Mesendoderm (in vitro differentiated cells): ENCODE measurements at regions not wholly inside any gene's neighbourhood (a gene's known extent, or its start where the extent isn't known, plus 50 kb on each side); places are given as distances from the start of the nearest gene placed in this dataset.
A peak's percentile ranks its signal among the peaks of the same experiment; 100 is the strongest.

Experiments used
- DNase-seq: peaks from one replicate; pipeline ENCODE4 v3.0.0; 2013
- H2AK5ac ChIP-seq: 2 replicates; pipeline ENCODE4 v1.6.1; 2013; ENCODE audit warnings: low read length, inconsistent platforms
- H2BK120ac ChIP-seq: 2 replicates; pipeline ENCODE4 v1.6.1; 2013; ENCODE audit warnings: low read depth, mild to moderate bottlenecking, low read length, moderate library complexity, mixed read lengths
- H2BK15ac ChIP-seq: replicated peaks from 2 replicates; pipeline ENCODE4 v1.6.1; 2013; ENCODE audit warnings: low read depth, mild to moderate bottlenecking, moderate library complexity
- H2BK5ac ChIP-seq: 2 replicates; pipeline ENCODE4 v1.6.1; 2013; ENCODE audit warnings: low read length, inconsistent platforms
- H3K18ac ChIP-seq: 2 replicates; pipeline ENCODE4 v1.6.1; 2013; ENCODE audit warnings: mild to moderate bottlenecking, low read length, mixed read lengths
- H3K23ac ChIP-seq: one replicate; pipeline ENCODE4 v1.6.1; 2013; ENCODE audit warnings: low read length
- H3K27ac ChIP-seq: 2 replicates; pipeline ENCODE4 v1.5.1; 2013; ENCODE audit warnings: low read depth, mild to moderate bottlenecking, inconsistent platforms, low read length, moderate library complexity
- H3K27me3 ChIP-seq: 2 replicates; pipeline ENCODE4 v1.6.1; 2013; ENCODE audit warnings: low read length, control low read depth, mild to moderate bottlenecking, inconsistent platforms; ENCODE audit not compliant: insufficient read depth, poor library complexity
- H3K36me3 ChIP-seq: 2 replicates; pipeline ENCODE4 v1.6.1; 2013; ENCODE audit warnings: low read length, inconsistent platforms; ENCODE audit not compliant: control insufficient read depth, insufficient read depth
- H3K4ac ChIP-seq: one replicate; pipeline ENCODE4 v1.6.1; 2013; ENCODE audit warnings: low read depth, mild to moderate bottlenecking, low read length, moderate library complexity
- H3K4me1 ChIP-seq: 2 replicates; pipeline ENCODE4 v1.6.1; 2013; ENCODE audit warnings: low read depth, low read length, inconsistent platforms; ENCODE audit not compliant: control insufficient read depth
- H3K4me2 ChIP-seq: 2 replicates; pipeline ENCODE4 v1.6.1; 2013; ENCODE audit warnings: low read length
- H3K4me3 ChIP-seq: 2 replicates; pipeline ENCODE4 v1.5.1; 2013; ENCODE audit warnings: mild to moderate bottlenecking, low read length
- H3K56ac ChIP-seq: one replicate; pipeline ENCODE4 v1.6.1; 2013; ENCODE audit warnings: low read length
- H3K79me1 ChIP-seq: 2 replicates; pipeline ENCODE4 v1.6.1; 2013; ENCODE audit warnings: low read length, inconsistent platforms
- H3K79me2 ChIP-seq: 2 replicates; pipeline ENCODE4 v1.6.1; 2013; ENCODE audit warnings: mild to moderate bottlenecking, low read length; ENCODE audit not compliant: control insufficient read depth, insufficient read depth
- H3K9ac ChIP-seq: 2 replicates; pipeline ENCODE4 v1.6.1; 2013; ENCODE audit warnings: low read length, inconsistent platforms
- H4K5ac ChIP-seq: one replicate; pipeline ENCODE4 v1.6.1; 2013; ENCODE audit warnings: low read length
- H4K8ac ChIP-seq: one replicate; pipeline ENCODE4 v1.6.1; 2013; ENCODE audit warnings: low read depth, mild to moderate bottlenecking, control low read depth, low read length, moderate library complexity
- WGBS: extraction: QIAGEN DNeasy Blood & Tissue Kit; methylation state at CpG from one replicate; pipeline ENCODE4 v1.1.7; 2013; ENCODE audit warnings: low lambda C conversion rate, missing lambda C conversion rate; ENCODE audit not compliant: insufficient coverage; ENCODE audit errors: extremely low coverage; 5-methylcytosine and 5-hydroxymethylcytosine counted together

DNA sequence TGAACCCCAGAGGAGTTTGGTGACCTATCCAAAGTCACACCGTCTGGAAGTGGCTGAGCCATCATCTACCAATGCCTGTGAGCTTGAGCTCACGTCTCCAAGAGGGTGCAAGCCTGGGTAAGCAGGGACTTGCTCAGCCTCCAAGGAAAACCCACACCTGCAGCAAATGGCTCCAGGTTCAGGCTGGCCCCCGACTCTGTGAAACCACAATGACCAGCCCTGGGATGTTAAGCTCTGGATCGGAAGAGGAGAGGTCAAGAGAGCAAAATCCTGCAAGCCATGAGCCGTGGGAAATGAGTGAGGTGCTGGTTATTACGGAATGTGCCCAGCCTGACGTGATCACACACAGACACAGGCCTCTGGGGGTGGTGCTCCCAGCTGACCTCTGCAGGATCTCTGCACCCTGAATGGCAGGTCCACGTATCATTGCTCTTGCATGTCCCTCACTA, 94.1 kb upstream of the OTOS start:
- Histone ChIP-seq H3K36me3 (no peaks in the 10 kb centered on the region), H2BK15ac (no peak overlapping the region), H3K23ac (no peak overlapping the region), H3K4me3 (no peak overlapping the region), H3K4me1 (no peaks in the 10 kb centered on the region), H3K27ac (no peak overlapping the region), H2BK120ac (no peak overlapping the region), H3K27me3 (no peaks in the 10 kb centered on the region), H3K4ac (no peak overlapping the region), H3K9ac (no peak overlapping the region), H3K4me2 (no peak overlapping the region), H3K56ac (no peak overlapping the region), H4K5ac (no peak overlapping the region), H3K18ac (no peak overlapping the region), H4K8ac (no peak overlapping the region), H3K79me1 (no peaks in the 10 kb centered on the region), H3K79me2 (no peaks in the 10 kb centered on the region), H2BK5ac (no peak overlapping the region), H2AK5ac (no peak overlapping the region)
- no peak for DNase-seq
- no CpG with 5 or more reads among the region's 8 CpGs for WGBS

DNA sequence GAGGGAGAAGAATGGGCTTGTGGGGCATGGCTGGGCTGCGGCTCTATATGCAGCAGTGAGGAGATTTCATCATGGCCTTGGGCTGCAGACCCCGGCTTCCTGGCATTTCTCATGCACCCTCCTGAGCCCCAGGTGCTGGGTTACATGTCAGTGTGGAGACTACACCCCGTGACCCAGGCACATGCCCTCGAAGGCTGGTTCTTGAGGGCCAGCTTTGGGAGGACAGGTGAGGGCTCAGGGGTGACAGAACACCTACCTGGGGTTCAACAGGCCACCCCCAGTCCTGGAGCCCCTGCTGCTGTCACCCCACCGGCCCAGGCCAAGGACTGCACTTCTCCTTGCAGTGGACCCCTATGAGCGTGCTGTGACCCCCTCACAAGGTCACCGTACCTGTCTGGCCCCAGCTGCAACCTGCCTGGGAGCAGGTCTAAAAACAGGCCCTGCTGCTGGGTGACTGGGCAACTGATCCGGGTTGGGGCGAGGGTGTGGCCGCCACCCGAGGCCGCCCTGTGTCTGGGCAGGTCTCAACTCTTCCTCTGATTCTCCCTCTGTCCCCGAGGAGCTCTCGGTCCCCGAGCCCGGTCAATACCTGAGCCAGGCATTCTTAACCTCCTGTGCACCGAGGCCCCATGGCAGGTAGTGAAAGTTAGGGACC, 94.8 kb upstream of the OTOS start:
- H3K4me2 ChIP-seq = no peak overlapping the region
- H3K27ac ChIP-seq = no peak overlapping the region
- H2BK15ac ChIP-seq = no peak overlapping the region
- no CpG with 5 or more reads among the region's 17 CpGs for WGBS
- no peak overlapping the region for H2BK5ac ChIP-seq
- H3K18ac ChIP-seq = no peak overlapping the region
- no peaks in the 10 kb centered on the region for H3K79me2 ChIP-seq
- H3K9ac ChIP-seq = no peak overlapping the region
- H3K4ac ChIP-seq = no peak overlapping the region
- no peak overlapping the region for H3K23ac ChIP-seq
- DNase-seq = no peak
- no peaks in the 10 kb centered on the region for H3K79me1 ChIP-seq
- H3K4me3 ChIP-seq = no peak overlapping the region
- H4K8ac ChIP-seq = no peak overlapping the region
- no peaks in the 10 kb centered on the region for H3K27me3 ChIP-seq
- H2BK120ac ChIP-seq = no peak overlapping the region
- no peak overlapping the region for H3K56ac ChIP-seq
- no peaks in the 10 kb centered on the region for H3K36me3 ChIP-seq
- H4K5ac ChIP-seq = no peak overlapping the region
- no peaks in the 10 kb centered on the region for H3K4me1 ChIP-seq
- H2AK5ac ChIP-seq = no peak overlapping the region

DNA sequence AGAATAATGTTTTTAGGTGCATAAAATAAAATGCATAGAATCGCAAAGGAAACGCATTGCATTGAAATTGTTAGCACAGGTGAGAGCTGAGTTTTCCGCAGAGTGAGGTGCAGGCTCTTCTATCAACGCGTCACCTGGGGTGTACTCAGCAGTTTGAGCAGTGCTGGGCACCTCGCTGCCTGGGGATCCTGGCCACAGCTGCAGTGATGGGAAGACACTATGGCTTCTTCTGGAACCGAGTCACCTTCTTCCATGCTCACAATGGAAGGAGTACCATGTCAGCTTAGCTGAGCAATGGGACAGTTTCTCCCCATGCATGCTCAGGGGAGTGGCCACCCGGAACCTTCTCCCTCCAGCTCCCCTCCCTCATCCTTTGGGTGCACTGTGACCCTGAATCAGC, 95.4 kb upstream of the OTOS start:
- no peak overlapping the region for H3K4me2 ChIP-seq
- no peak overlapping the region for H3K18ac ChIP-seq
- no CpG with 5 or more reads among the region's 8 CpGs for WGBS
- H3K4me1 ChIP-seq = no peaks in the 10 kb centered on the region
- H3K9ac ChIP-seq = no peak overlapping the region
- H4K8ac ChIP-seq = no peak overlapping the region
- DNase-seq = no peak
- no peak overlapping the region for H2BK15ac ChIP-seq
- H2AK5ac ChIP-seq = no peak overlapping the region
- no peak overlapping the region for H4K5ac ChIP-seq
- H3K23ac ChIP-seq = no peak overlapping the region
- no peaks in the 10 kb centered on the region for H3K27me3 ChIP-seq
- no peaks in the 10 kb centered on the region for H3K36me3 ChIP-seq
- H2BK120ac ChIP-seq = no peak overlapping the region
- no peak overlapping the region for H3K4ac ChIP-seq
- no peak overlapping the region for H3K56ac ChIP-seq
- H2BK5ac ChIP-seq = no peak overlapping the region
- H3K4me3 ChIP-seq = no peak overlapping the region
- no peaks in the 10 kb centered on the region for H3K79me1 ChIP-seq
- H3K79me2 ChIP-seq = no peaks in the 10 kb centered on the region
- no peak overlapping the region for H3K27ac ChIP-seq

DNA sequence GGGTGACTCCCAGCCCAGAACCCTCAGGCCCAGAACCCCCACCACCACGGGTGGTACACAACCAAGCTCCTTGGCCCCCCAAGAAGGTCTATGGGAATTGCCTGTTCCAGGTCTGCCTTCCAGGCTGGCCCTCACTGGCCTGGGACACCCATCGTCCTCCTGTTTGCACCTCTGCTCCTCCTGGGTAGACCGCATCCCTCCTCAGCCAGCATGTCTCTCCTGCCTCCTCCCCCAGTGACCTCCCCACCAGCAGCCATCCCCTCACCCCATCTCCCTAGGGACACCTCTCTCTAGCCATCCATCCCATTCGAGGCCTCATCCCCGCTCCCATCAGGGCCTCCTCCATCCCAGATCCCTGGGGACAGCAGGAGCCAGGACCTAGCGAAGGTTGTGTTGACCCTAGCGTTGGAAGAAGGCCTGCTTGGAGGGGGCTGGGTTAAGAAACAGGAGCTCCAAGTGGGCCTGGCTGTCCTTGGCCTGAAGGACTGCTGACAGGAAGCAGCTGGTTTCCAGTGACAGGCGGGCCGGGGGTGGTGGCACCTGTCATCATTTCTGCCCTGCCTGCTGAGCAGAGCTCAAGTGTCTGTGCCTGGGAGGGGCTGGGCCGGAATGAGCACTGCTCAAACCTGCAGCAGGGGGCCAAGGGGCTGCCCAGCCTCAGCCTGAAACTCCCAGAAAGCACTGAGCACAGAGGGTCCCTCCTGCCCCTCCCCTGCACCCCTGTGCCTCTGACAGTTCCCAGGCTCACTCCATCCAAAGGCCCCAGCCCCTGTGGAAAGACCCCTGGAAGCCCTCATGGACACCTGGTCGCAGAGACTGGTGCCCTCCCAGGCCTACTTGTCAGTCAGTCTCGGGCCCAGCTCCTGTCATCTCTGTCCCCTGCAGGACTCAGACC, 96.0 kb upstream of the OTOS start:
- Histone ChIP-seq H4K8ac (no peak overlapping the region), H3K36me3 (no peaks in the 10 kb centered on the region), H3K9ac (no peak overlapping the region), H2BK120ac (no peak overlapping the region), H3K4ac (no peak overlapping the region), H3K18ac (no peak overlapping the region), H3K4me3 (no peak overlapping the region), H3K23ac (no peak overlapping the region), H3K27ac (no peak overlapping the region), H2BK15ac (no peak overlapping the region), H4K5ac (no peak overlapping the region), H2AK5ac (no peak overlapping the region), H3K4me1 (no peaks in the 10 kb centered on the region), H3K79me1 (no peaks in the 10 kb centered on the region), H3K4me2 (no peak overlapping the region), H2BK5ac (no peak overlapping the region), H3K27me3 (no peaks in the 10 kb centered on the region), H3K56ac (no peak overlapping the region), H3K79me2 (no peaks in the 10 kb centered on the region)
- peak; percentile 40 for DNase-seq
- WGBS = no CpG with 5 or more reads among the region's 12 CpGs

DNA sequence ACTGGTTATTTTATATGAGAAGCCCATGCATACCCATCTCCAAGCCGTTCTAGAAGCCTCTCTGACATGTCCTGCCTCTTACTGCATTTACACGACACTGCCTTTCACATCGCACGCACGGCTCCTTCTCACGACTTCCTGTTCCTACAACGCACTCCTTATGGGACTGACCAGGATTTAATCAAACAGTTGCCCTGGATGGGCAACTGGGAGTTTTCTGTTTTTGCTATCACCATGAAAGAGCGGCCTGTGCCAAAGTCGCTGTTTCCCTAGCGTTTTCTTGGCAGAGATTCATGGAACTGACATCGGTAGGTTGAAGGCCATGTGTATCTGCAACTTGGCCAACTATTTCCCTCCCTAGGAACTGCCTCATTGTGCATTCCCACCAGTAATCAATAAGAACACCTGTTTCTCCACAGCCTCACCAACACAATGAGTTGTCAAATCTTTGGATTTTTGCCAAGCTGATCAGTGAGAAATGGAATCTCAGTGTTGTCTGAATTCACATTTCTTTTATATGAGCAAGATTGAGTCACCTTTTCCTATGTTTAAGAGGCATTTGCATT, 97.2 kb upstream of the OTOS start:
- H4K8ac ChIP-seq = no peak overlapping the region
- H3K4me1 ChIP-seq = no peaks in the 10 kb centered on the region
- no peak overlapping the region for H2BK120ac ChIP-seq
- H3K9ac ChIP-seq = no peak overlapping the region
- no peaks in the 10 kb centered on the region for H3K36me3 ChIP-seq
- no peaks in the 10 kb centered on the region for H3K79me1 ChIP-seq
- no peak overlapping the region for H3K27ac ChIP-seq
- no peaks in the 10 kb centered on the region for H3K79me2 ChIP-seq
- no peaks in the 10 kb centered on the region for H3K27me3 ChIP-seq
- no peak overlapping the region for H2AK5ac ChIP-seq
- no peak overlapping the region for H2BK15ac ChIP-seq
- H3K4me3 ChIP-seq = no peak overlapping the region
- H3K4me2 ChIP-seq = no peak overlapping the region
- DNase-seq = no peak
- no peak overlapping the region for H4K5ac ChIP-seq
- no peak overlapping the region for H3K4ac ChIP-seq
- WGBS = no CpG with 5 or more reads among the region's 11 CpGs
- H3K56ac ChIP-seq = no peak overlapping the region
- no peak overlapping the region for H3K23ac ChIP-seq
- no peak overlapping the region for H2BK5ac ChIP-seq
- H3K18ac ChIP-seq = no peak overlapping the region
